Inferior parietal cortex (tissue), 1 donor: ENCODE measurements at regions not wholly inside any gene's neighbourhood (a gene's known extent, or its start where the extent isn't known, plus 50 kb on each side); places are given as distances from the start of the nearest gene placed in this dataset.

Experiments
- DNase-seq: peaks from one replicate; pipeline ENCODE4 v3.0.0-alpha.2; 2016; ENCODE audit errors: extremely low spot score

GRCh38 chr2:156647377-156648010, 211.3 kb downstream of the GPD2 start:
- no peak for DNase-seq

DNA sequence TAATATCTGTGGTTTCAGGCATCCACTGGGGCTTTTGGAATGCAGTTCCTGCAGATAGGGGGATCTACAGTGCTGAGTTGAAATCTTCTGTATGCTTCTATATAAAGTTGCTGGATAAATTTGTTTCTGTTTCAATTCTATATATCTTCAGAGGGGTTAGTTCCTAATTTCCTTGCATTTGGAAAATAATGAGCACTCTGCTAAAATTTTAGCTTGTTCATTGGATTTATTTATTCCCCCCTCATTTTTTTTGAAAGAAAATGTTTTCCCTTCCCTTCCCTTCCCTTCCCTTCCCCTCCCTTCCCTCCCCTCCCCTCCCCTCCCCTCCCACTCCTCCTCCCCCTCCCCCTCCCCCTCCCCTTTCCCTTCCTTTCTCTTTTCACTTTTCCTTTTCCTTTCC, 212.3 kb downstream of the GPD2 start:
- DNase-seq, result no peak

DNA sequence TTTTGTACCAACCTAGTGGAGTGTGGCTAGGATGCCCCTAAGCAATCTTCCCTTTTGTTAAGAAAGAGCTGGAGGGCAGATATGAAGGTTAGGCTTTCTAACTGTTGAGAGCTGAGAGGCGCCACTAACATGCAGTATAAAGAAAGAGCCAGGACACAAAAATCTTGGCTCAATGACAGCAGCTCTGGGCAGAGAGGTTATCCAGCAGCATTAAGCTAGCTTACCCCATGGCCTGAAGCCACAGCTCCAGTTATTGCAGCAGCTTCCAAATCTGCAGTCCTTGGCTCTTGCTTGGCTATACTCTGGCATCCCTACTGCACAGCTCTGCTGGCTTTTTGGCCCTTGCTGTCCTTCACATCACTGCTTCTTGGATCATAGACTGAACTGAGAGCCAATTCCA, 213.4 kb downstream of the GPD2 start:
- DNase-seq, result no peak

DNA sequence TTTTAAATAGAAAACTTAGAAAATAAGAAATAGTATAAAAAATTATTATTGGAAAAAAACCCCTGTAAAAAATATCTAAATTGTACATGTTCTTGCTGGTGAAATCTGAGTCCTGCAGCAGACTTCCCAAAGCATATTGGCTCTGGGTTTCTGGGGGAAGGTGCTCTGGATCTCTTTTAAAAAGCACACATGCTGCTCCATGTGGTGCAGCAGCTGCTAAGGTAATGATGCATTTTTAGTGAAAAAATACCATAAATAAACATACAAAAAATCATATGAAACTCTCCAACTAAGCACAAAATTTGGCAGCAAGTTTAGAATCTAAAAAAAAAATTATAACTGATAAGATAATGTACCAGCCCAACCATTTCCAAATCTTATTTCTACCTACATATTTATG, 216.5 kb downstream of the GPD2 start:
- DNase-seq, result no peak

DNA sequence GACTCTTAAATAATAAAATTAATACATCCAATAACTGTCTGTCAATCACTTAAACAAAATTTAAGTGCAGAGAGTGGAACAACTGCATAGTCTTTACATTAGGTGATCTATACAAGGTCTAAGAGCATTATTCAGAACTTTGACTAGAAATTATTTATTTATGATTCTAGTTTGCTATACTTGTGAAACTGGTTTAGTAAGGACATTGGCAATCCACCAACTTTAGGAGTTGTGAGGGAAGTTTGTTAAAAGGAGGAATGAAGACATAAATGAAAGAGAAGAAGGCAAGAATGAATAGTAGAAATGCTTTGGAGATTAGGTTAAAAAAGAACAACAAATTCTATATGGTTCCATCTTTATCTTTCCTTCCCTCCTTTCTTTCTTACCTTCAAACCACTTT, 217.5 kb downstream of the GPD2 start:
- no peak for DNase-seq

DNA sequence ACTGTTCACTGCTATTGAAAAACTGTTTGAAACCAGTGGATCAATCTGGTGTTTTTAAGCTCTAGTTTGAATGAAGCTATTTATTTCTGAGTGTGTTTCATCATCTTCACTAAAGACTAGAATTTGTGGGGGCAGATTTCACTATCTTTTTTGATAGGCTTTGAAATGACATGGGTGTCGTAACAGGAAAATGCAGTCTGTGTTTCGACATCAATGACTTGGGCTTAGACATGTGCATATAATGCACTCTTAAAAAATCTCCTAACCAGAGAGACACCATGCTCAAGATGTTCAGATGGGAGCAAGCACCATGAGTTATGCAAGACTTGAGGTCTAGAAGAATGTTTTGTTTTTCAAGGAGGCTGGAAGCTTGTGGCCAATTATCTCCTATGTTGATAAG, 221.6 kb downstream of the GPD2 start:
- DNase-seq, result no peak

GRCh38 chr2:156659694-156660093, 223.5 kb downstream of the GPD2 start:
- no peak for DNase-seq

GRCh38 chr2:156663757-156664409, 227.7 kb downstream of the GPD2 start:
- DNase-seq, result no peak

DNA sequence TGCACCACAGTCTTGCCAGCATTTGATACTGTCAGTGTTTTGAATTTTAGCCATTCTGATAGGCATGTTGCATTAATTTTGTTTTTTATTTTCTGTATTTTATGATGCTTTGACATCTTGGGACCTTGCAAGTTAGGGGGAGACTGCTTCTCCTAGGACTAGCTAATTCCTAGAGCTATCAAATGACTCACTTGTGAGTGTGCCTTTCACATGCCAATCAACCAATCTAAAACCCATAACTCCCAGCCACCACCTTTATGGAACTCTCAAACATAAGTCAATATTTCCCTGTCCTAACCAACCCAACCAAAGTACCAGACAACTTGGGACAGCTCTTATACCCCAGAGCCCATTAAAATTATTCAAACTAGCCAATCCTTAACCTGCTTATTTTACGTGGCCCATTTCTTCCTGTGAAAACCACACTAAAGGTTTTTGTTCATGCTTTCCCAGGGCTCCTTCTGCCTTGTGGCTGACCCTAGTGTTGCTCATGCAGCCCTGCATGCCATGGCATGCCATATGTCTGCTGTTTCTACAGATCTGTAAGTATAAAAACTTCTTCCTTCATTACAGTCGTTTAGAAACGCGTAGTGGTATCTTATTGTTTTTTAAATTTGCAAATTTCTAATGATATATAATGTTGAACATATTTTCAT, 230.1 kb downstream of the GPD2 start:
- no peak for DNase-seq

GRCh38 chr2:156670104-156670503, 233.9 kb downstream of the GPD2 start:
- no peak for DNase-seq

- no peak for DNase-seq
Observed at GRCh38 chr2:156671706-156672361, 235.7 kb downstream of the GPD2 start.

GRCh38 chr2:156672556-156673332, 236.6 kb downstream of the GPD2 start:
- no peak for DNase-seq

- DNase-seq, result no peak
Observed at GRCh38 chr2:156673333-156673615, 237.1 kb downstream of the GPD2 start.

DNA sequence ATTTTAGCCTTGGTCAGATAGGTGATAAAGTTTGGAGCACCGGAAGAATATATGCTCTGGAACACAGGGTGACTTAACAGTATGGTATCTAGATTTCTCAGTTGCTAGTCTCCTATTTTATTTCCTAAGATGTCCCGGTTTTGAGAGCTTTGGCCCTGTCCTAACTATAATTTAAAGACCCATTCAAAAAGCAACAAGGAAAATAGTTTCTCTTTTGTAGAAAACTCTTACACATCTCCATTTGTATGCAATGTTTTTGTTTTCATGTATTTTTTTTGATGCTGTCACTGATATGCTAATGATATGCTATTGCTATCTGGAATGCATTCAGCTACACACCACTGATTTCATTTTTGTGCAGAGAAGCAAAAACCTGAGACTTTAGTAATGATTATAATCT, 237.8 kb downstream of the GPD2 start:
- no peak for DNase-seq

GRCh38 chr2:156675896-156676295, 239.7 kb downstream of the GPD2 start:
- no peak for DNase-seq

GRCh38 chr2:156679820-156680219, 243.6 kb downstream of the GPD2 start:
- no peak for DNase-seq

DNA sequence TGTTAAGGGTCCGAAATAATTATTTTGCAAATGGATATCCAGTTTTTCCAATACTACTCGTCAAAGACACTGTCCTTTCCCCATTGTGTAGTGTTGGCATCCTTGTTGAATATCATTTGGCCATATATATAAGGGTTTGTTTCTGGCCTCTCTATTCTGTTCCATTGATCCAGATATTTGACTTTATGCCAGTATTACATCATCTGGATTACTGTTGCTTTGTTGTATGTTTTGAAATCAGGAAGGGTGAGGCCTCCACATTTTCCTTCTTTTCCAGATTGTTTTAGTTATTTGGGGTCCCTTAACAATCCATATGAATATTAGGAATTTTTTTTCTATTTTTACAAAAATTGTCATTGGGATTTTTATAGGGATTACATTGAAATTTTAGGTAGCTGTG, 244.1 kb downstream of the GPD2 start:
- DNase-seq, result no peak

GRCh38 chr2:156687126-156687525, 250.9 kb downstream of the GPD2 start:
- no peak for DNase-seq

GRCh38 chr2:156687715-156688114, 251.5 kb downstream of the GPD2 start:
- DNase-seq, result no peak

GRCh38 chr2:156689939-156690338, 253.8 kb downstream of the GPD2 start:
- no peak for DNase-seq

DNA sequence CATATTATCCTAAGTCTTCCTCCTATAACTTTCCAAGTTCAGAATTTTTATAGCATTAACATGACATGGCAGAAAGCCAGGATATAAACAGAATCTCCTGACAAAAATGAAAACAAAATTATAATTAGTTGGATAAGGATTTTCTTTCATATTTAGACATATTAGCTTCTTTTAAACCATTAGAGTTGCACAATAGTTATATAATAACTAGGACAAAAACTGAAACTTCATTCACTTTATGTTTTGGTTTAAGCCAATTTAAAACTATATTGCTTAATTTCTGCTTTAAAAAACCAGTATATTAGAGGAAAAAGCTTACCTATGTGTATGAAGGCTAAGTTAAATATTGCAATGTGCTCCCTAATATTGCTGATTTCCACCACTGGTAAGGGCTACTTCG, 254.8 kb downstream of the GPD2 start:
- no peak for DNase-seq

GRCh38 chr2:156695020-156695419, 258.8 kb downstream of the GPD2 start:
- no peak for DNase-seq
